ENCODE measurements at regions not wholly inside any gene's neighbourhood (a gene's known extent, or its start where the extent isn't known, plus 50 kb on each side); places are given as distances from the start of the nearest gene placed in this dataset.
A peak's percentile ranks its signal among the peaks of the same experiment; 100 is the strongest.
"Not testable (repeated sequence)": the region's sequence is repeated elsewhere in the genome, so short reads cannot be mapped to it uniquely, and the experiment has no call there.

DNA sequence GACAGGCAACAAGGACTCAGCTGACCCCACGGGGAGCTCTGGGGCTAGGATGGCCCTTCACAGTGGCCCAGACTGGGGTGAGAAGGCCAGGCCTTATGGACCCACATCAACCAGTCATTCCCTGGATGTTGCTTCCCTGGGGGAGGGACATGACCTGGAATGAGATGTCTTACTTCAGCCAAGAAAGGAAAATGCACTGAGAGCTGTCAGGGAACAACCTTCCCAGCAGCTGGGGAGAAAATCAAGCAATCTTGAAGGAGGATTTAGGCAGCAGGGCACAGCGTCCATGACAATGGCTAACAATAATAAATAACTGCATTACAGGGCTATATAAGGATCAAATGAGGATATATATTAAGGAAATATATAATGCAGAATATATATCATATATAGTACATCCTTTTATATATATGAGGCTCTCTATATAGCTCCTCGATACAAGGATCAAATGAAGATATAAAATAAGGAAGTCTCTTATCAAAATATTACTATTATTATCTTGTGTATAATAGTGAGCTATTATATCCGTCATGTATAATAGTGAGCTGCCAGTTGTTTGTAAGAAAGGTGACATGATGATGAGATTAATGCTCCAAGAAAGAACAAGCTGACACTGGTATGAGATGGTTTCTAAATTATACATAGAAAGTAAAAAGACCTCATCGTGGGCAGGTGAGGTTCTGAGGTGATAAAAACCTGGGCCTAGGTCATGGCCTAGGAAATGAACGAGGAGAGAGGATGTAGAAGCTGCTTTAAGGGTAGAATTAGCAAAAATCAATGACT, 117.8 kb upstream of the LIPC start:
- DNase-seq: no peak
- intact Hi-C loops (cut with DNase I): no loop called here

GRCh38 chr15:58314593-58315216, 117.1 kb upstream of the LIPC start:
- DNase-seq: no peak
- intact Hi-C loops (cut with DNase I): no loop called here

DNA sequence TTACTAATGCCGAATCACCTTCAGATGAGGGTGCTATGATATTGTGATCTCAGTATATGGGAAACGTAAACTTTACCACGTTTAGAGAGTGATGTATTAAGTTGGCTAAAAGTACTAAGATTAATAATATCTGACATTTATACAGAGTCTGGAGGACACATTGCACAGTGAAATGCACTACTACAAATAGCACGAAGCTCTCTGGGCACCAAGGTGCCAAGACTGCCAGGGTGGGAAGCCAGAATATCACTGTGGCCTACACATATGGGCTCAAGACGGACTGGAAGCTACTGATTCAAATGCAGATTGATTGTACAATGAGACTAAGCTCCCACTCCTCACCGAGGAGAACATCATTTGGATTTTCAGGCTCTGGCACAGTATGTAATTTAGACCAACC, 113.3 kb upstream of the LIPC start:
- DNase-seq: no peak
- intact Hi-C loops (cut with DNase I): no loop called here

GRCh38 chr15:58321034-58321433, 110.8 kb upstream of the LIPC start:
- intact Hi-C loops (cut with DNase I): no loop called here
- no peak for DNase-seq

- DNase-seq: no peak
- intact Hi-C loops (cut with DNase I): no loop called here
Measured at GRCh38 chr15:58322253-58322652, 109.5 kb upstream of the LIPC start.

GRCh38 chr15:58323321-58323720, 108.5 kb upstream of the LIPC start:
- DNase-seq; intact Hi-C loops (cut with DNase I): not testable (repeated sequence)

DNA sequence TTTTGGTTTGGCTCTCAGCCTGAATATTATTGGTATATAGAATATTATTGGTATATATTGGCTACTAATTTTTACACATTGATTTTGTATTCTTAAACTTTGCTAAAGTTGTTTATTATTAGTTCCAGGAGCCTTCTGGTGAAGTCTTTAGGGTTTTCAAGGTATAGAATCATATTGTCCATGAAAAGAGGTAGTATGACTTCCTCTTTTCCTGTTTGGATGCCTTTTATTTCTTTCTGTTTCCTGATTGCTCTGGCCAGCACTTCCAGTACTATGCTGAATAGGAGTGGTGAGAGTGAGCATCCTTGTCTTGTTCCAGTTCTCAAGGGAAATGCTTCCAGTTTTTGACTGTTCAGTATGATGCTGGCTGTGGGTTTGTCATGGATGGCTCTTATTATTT, 107.3 kb upstream of the LIPC start:
- intact Hi-C loops (cut with DNase I): no loop called here
- DNase-seq: no peak

DNA sequence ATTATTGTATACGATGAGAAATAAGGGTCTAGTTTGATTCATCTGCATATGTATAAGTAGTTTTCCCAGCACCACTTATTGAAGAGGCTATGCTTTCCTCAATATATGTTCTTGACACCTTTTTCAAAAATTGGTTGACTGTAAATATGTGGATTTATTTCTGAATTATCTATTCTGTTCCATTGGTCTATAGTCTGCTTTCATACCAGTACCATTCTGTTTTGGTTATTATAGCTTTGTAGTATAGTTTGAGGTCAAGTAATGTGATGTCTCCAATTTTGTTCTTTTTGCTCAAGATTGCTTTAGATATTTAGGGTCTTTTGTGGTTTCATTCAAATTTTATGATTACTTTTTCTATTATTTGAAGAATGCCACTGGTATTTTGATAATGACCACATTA, 103.8 kb upstream of the LIPC start:
- intact Hi-C loops (cut with DNase I): no loop called here
- DNase-seq: no peak

DNA sequence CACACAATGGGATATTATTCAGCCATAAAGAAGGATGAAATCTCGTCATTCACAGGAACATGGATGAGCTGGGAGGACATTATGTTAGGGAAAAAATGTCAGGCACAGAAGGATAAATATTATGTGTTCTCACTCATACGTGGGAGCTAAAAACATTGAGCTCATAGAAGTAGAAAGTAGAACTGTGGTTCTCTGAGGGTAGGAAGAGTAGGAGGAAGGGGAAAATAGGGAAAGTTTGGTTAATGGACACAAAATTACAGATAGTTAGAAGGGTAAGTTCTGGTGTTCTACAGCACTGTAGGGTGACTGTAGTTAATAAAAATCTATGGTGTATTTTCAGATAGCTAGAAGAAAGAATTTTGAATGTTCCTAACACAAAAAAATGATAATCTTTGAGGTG, 102.6 kb upstream of the LIPC start:
- no peak for DNase-seq
- intact Hi-C loops (cut with DNase I): no loop called here

GRCh38 chr15:58329781-58330671, 101.8 kb upstream of the LIPC start:
- intact Hi-C loops (cut with DNase I): loop anchor here (10.0 kb wide), 1 partner anchor 105 kb away; no protein-coding TSS in a partner anchor
- DNase-seq: no peak

- DNase-seq: no peak
- intact Hi-C loops (cut with DNase I): loop anchor here (10.0 kb wide), 1 partner anchor 106 kb away; no protein-coding TSS in a partner anchor
Measured at GRCh38 chr15:58330741-58331559, 100.8 kb upstream of the LIPC start.

- DNase-seq: no peak
- intact Hi-C loops (cut with DNase I): loop anchor here (10.0 kb wide), 1 partner anchor 107 kb away; no protein-coding TSS in a partner anchor
Measured at GRCh38 chr15:58331560-58331912, 100.3 kb upstream of the LIPC start.

- intact Hi-C loops (cut with DNase I): loop anchor here (10.0 kb wide), 1 partner anchor 107 kb away; no protein-coding TSS in a partner anchor
- peak; percentile 84 to 97 (median 92) for DNase-seq
Measured at GRCh38 chr15:58331913-58332675, 99.7 kb upstream of the LIPC start.

- intact Hi-C loops (cut with DNase I): loop anchor here (10.0 kb wide), 1 partner anchor 108 kb away; no protein-coding TSS in a partner anchor
- DNase-seq: no peak
Measured at GRCh38 chr15:58332676-58333400, 99.0 kb upstream of the LIPC start.

- DNase-seq: no peak
- intact Hi-C loops (cut with DNase I): loop anchor here (10.0 kb wide), 1 partner anchor 110 kb away; no protein-coding TSS in a partner anchor
Measured at GRCh38 chr15:58334803-58335202, 97.0 kb upstream of the LIPC start.

DNA sequence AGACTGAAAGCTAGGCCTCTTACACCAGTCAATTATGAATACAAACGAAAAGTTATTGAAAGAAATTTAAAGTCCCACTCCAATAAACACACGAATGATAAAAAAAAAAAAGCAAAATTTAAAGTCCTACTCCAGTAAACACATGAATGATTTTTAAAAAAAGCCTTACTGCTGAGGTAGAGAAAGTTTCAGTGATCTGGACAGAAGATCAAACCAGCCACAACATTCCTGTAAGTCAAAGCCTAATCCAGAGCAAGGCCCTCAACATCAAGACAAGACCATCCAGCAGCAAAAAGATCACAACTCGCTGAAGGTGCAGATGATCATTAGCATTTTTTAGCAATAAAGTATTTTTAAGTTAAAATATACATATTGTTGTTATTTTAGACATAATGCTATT, 95.6 kb upstream of the LIPC start:
- intact Hi-C loops (cut with DNase I): loop anchor here (10.0 kb wide), 1 partner anchor 111 kb away; no protein-coding TSS in a partner anchor
- no peak for DNase-seq

DNA sequence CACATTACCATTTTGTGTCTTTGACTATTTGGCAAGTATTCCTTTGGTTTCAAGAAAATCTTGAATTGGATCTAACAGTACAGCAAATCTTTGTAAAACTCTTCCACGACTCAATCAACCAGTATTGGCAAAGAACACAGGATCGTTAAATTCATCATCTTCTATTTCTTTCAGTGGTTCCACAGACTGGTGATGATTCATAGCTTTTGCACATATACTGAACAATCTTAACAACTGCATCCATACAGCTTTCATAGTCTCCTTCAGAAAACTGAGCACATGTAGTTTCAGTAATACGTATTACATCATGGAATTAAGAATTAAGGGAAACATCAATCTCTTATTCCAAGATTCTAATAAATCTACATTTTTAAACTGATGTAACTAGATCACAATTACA, 91.6 kb upstream of the LIPC start:
- DNase-seq: no peak
- intact Hi-C loops (cut with DNase I): no loop called here
